Fibroblast of skin of back (primary cell): ENCODE measurements at regions not wholly inside any gene's neighbourhood (a gene's known extent, or its start where the extent isn't known, plus 50 kb on each side); places are given as distances from the start of the nearest gene placed in this dataset.

Source experiments
- DNase-seq: peaks from one replicate; pipeline ENCODE4 v3.0.0-alpha.2; 2013

DNA sequence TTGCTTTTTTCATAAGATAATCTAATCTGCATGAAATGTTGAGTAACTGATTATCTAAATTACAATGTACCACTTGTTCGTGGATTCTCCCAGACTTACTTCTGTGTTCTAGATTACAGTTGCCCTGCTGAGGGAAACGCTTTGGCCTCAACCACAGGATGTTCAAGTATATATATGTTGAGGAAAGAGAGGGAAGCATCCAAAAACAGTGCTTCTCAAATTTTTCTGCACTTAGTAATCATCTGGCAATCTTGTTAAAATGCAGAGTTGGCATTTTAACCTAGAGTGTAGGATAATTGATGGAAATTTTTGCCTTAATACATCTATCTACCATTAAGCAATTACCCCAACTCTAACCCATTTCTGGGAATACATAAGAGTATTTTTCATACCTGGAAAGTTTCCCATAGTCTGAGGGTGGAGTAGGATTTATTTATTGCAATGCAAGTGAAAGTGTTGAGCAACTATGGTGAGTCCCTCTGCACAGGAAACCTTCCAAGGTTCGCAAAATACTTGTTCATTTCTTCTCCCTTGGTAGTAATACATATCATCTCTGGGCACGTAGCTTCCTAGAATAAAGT lies 59.6 kb upstream of the C1GALT1 start:
- peak; percentile 36 for DNase-seq

DNA sequence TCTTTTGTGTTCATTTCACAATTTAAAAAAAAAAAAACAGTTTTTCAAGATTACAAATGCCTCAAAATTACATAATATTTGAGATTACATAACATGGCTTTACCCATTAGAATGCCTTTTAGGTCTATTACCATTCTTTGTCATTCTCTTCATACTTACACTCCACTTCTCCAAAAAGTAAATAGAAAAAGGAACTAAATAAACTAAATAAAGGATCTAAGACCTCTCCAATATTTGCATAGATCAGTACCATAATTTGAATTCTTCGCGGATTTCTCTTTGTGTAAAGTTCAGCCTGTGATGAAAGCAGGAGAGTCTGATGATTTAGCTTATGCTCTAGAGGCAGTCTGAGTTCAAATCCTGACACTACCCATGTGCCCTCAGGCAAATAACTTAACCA lies 56.4 kb upstream of the C1GALT1 start:
- no peak for DNase-seq

DNA sequence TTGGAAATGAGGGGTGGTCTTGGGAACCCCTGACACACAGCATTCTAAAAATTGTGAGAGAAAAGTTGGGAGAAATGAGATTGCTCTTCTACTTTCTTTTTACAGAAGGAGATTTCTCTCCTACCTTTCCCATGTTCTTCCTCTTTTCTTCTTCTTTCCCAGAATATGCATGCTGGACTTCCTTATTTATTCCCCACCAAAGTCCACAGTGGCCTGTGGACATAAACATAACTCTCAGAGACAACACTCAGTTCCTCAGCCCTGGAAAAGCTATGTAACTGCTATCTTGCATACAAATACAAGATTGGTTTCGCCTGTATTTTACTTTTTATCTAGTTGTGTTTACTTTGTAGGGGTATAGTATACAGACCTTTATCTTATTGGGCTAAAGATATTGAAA lies 54.6 kb upstream of the C1GALT1 start:
- DNase-seq, result no peak

DNA sequence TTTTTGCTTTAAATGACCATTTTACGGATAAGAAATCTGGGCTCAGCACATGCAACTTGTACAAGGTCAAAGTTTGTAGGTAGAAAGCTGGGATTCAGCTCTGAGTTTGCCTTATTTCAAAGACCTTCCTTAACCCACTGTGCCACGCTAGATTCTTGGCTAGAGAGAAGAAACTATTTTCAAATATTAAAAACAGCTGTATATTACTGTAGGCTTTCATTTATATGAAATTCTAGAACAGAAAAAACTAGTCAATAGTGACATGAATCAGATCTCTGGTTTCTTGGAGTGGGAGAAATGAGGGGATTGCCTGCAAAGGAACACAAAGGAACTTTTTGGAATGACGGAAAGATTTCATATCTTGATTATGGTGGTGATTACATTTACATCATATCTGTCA lies 53.0 kb upstream of the C1GALT1 start:
- no peak for DNase-seq

DNA sequence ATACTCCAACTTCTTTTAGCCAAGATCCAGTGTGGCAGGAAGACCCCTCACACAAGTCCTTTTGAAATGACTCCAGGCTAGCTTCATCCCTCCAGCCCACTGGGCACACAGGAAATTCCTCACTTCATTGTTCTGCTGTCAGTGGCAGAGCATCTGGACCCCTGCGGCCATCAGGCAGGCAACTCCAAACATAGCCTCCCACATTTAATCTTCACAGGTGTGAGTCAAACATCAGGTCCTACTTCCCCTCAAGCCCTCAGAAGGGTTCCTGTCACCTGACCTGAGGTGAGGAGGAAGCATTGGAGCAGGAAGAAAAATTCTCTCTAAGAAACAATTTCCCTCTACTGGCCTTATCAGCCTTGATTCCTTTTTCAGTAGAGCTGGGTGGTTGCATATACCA lies 51.1 kb upstream of the C1GALT1 start:
- no peak for DNase-seq
